Common myeloid progenitor, CD34-positive (primary cell): ENCODE measurements at regions not wholly inside any gene's neighbourhood (a gene's known extent, or its start where the extent isn't known, plus 50 kb on each side); places are given as distances from the start of the nearest gene placed in this dataset.

Experiments
- CTCF ChIA-PET: fragments of 350-600 bp; sonication (Branson Sonifier 250); formaldehyde crosslinking; loops from one replicate; lab custom pipeline; 2021; ENCODE audit warnings: antibody characterized with exemption; lab: Charles Lee
- POLR2A ChIA-PET: fragments of 350-600 bp; sonication (Branson Sonifier 250); formaldehyde crosslinking; loops from one replicate; lab custom pipeline; 2021; ENCODE audit warnings: antibody characterized with exemption; lab: Charles Lee
- DNase-seq, 3 donors: peaks; one replicate each; pipeline versions ENCODE4 v3.0.0 to v3.0.0-alpha.2; 2013
- H3K27ac ChIP-seq, 2 experiments: 1 replicate in 1 of 2; 2 replicates in 1 of 2; pipeline ENCODE4 v1.7.0; 2013; ENCODE audit warnings: inconsistent platforms in 2 of 2, low read length in 2 of 2, mild to moderate bottlenecking in 2 of 2, low read depth in 1 of 2, moderate library complexity in 1 of 2; ENCODE audit not compliant: severe bottlenecking in 2 of 2, insufficient read depth in 1 of 2, poor library complexity in 1 of 2
- H3K27me3 ChIP-seq, 5 experiments: replicated peaks in 2 of 5; 1 replicate in 3 of 5; 2 replicates in 2 of 5; pipeline versions ENCODE4 v1.6.1 to v1.7.0; 2013; ENCODE audit warnings: low read length in 4 of 5, mild to moderate bottlenecking in 2 of 5, moderate library complexity in 2 of 5, inconsistent platforms in 1 of 5; ENCODE audit not compliant: insufficient read depth in 5 of 5, control insufficient read depth in 4 of 5
- H3K36me3 ChIP-seq, 4 experiments: 1 replicate in 2 of 4; 2 replicates in 2 of 4; pipeline versions ENCODE4 v1.6.1 to v1.7.0; 2013; ENCODE audit warnings: low read length in 3 of 4, control low read depth in 1 of 4, mild to moderate bottlenecking in 1 of 4; ENCODE audit not compliant: control insufficient read depth in 4 of 4, insufficient read depth in 4 of 4
- H3K4me1 ChIP-seq, 4 experiments: 1 replicate in 3 of 4; 2 replicates in 1 of 4; pipeline versions ENCODE4 v1.6.1 to v1.7.1; 2013; ENCODE audit warnings: low read length in 3 of 4, mild to moderate bottlenecking in 3 of 4, control low read depth in 1 of 4, inconsistent platforms in 1 of 4, moderate library complexity in 1 of 4; ENCODE audit not compliant: control insufficient read depth in 4 of 4, insufficient read depth in 4 of 4; ENCODE audit errors: control extremely low read depth in 1 of 4
- H3K4me3 ChIP-seq, 7 experiments: 1 replicate in 4 of 7; 2 replicates in 3 of 7; pipeline versions ENCODE4 v1.5.1 to v1.7.0; 2013; ENCODE audit warnings: mild to moderate bottlenecking in 7 of 7, low read length in 6 of 7, moderate library complexity in 6 of 7, inconsistent platforms in 2 of 7, low read depth in 2 of 7, control low read depth in 1 of 7; ENCODE audit not compliant: insufficient read depth in 4 of 7, control insufficient read depth in 1 of 7; ENCODE audit errors: extremely low read depth in 1 of 7
- H3K9me3 ChIP-seq, 5 experiments: 1 replicate in 4 of 5; 2 replicates in 1 of 5; pipeline versions ENCODE4 v1.6.1 to v1.7.1; 2013; ENCODE audit warnings: low read length in 4 of 5, mild to moderate bottlenecking in 2 of 5, inconsistent platforms in 1 of 5, low read depth in 1 of 5, moderate library complexity in 1 of 5; ENCODE audit not compliant: control insufficient read depth in 4 of 5, insufficient read depth in 2 of 5; ENCODE audit errors: control extremely low read depth in 1 of 5
- WGBS: methylation state at CpG from one replicate; pipeline ENCODE4 v1.1.5; 2013; ENCODE audit not compliant: insufficient coverage; 5-methylcytosine and 5-hydroxymethylcytosine counted together

GRCh38 chr6:43943099-43943766 is 173.2 kb downstream of the VEGFA start:
- CTCF ChIA-PET, result interaction anchor here (1.4 to 6.1 kb wide), 3 partner anchors 9 to 219 kb away, joined by 4 to 51 read pairs (median 6); no protein-coding TSS in a partner anchor

GRCh38 chr6:43942616-43943015 is 172.6 kb downstream of the VEGFA start:
- Histone ChIP-seq H3K9me3 (peaks cover 0 to 18% (median 9%) of the 10 kb centered on the region in 5 experiments), H3K4me1 (peaks cover 0 to 13% (median 11%) of the 10 kb centered on the region in 4 experiments), H3K27ac (no peak overlapping the region), H3K4me3 (no peak overlapping the region), H3K27me3 (peaks cover 0 to 3% (median 0%) of the 10 kb centered on the region in 5 experiments), H3K36me3 (no peaks in the 10 kb centered on the region)
- DNase-seq, result no peak
- CTCF ChIA-PET, result interaction anchor here (1.3 to 6.1 kb wide), 4 partner anchors 9 to 272 kb away, joined by 3 to 51 read pairs (median 5); no protein-coding TSS in a partner anchor
- WGBS, result 94% methylated on average over 3 of the region's 3 CpGs
- POLR2A ChIA-PET, result interaction anchor here (0.6 kb wide), 1 partner anchor 22 kb away, joined by 3 read pairs; no protein-coding TSS in a partner anchor

More at GRCh38 chr6:43943099-43943766, 173.2 kb downstream of the VEGFA start:
- peaks cover 0 to 13% (median 11%) of the 10 kb centered on the region in 4 experiments for H3K4me1 ChIP-seq
- H3K27me3 ChIP-seq, result peaks cover 0 to 3% (median 0%) of the 10 kb centered on the region in 5 experiments
- no peaks in the 10 kb centered on the region for H3K36me3 ChIP-seq
- H3K4me3 ChIP-seq, result no peak overlapping the region
- no peak for DNase-seq
- POLR2A ChIA-PET, result interaction anchor here (0.6 kb wide), 1 partner anchor 21 kb away, joined by 3 read pairs; no protein-coding TSS in a partner anchor
- 100% methylated on average over 3 of the region's 5 CpGs for WGBS
- no peak overlapping the region for H3K27ac ChIP-seq
- peaks cover 0 to 18% (median 9%) of the 10 kb centered on the region in 5 experiments for H3K9me3 ChIP-seq

GRCh38 chr6:43942011-43942442 is 172.0 kb downstream of the VEGFA start:
- peaks cover 0 to 4% (median 0%) of the 10 kb centered on the region in 5 experiments for H3K27me3 ChIP-seq
- no peak for DNase-seq
- H3K9me3 ChIP-seq, result peaks cover 0 to 18% (median 9%) of the 10 kb centered on the region in 5 experiments
- peaks cover 0 to 13% (median 11%) of the 10 kb centered on the region in 4 experiments for H3K4me1 ChIP-seq
- CTCF ChIA-PET, result interaction anchor here (1.3 to 6.1 kb wide), 3 partner anchors 10 to 271 kb away, joined by 3 to 51 read pairs (median 4); no protein-coding TSS in a partner anchor
- H3K36me3 ChIP-seq, result no peaks in the 10 kb centered on the region
- WGBS, result 97% methylated on average over 4 of the region's 5 CpGs
- H3K27ac ChIP-seq, result no peak overlapping the region
- H3K4me3 ChIP-seq, result no peak overlapping the region
- POLR2A ChIA-PET, result no interaction called here

- WGBS, result 95% methylated on average over 5 of the region's 5 CpGs
- H3K36me3 ChIP-seq, result no peaks in the 10 kb centered on the region
- H3K27me3 ChIP-seq, result peaks cover 0 to 4% (median 0%) of the 10 kb centered on the region in 5 experiments
- peaks cover 0 to 13% (median 11%) of the 10 kb centered on the region in 4 experiments for H3K4me1 ChIP-seq
- H3K4me3 ChIP-seq, result no peak overlapping the region
- CTCF ChIA-PET, result interaction anchor here (1.2 to 6.1 kb wide), 4 partner anchors 11 to 270 kb away, joined by 3 to 51 read pairs (median 4); no protein-coding TSS in a partner anchor
- POLR2A ChIA-PET, result no interaction called here
- H3K9me3 ChIP-seq, result peaks cover 0 to 16% (median 9%) of the 10 kb centered on the region in 5 experiments
- DNase-seq, result no peak
- H3K27ac ChIP-seq, result no peak overlapping the region
Measured at GRCh38 chr6:43941174-43941573, 171.2 kb downstream of the VEGFA start.

GRCh38 chr6:43940393-43941087 is 170.5 kb downstream of the VEGFA start:
- Histone ChIP-seq H3K4me3 (no peak overlapping the region), H3K4me1 (peaks cover 0 to 13% (median 11%) of the 10 kb centered on the region in 4 experiments), H3K36me3 (no peaks in the 10 kb centered on the region), H3K27ac (no peak overlapping the region), H3K27me3 (peaks cover 0 to 4% (median 0%) of the 10 kb centered on the region in 5 experiments), H3K9me3 (peaks cover 0 to 10% (median 5%) of the 10 kb centered on the region in 5 experiments)
- POLR2A ChIA-PET, result no interaction called here
- CTCF ChIA-PET, result interaction anchor here (0.9 to 6.1 kb wide), 6 partner anchors 12 to 170 kb away, joined by 3 to 51 read pairs (median 4); partner anchors contain the start of gene VEGFA
- 94% methylated on average over 5 of the region's 10 CpGs for WGBS
- DNase-seq, result no peak

GRCh38 chr6:43940071-43940392 is 170.0 kb downstream of the VEGFA start:
- POLR2A ChIA-PET, result interaction anchor here (1.0 kb wide), 1 partner anchor 10 kb away, joined by 3 read pairs; no protein-coding TSS in a partner anchor
- 100% methylated on average over 2 of the region's 2 CpGs for WGBS
- no peak overlapping the region for H3K4me3 ChIP-seq
- no peak overlapping the region for H3K27ac ChIP-seq
- peaks cover 0 to 5% (median 3%) of the 10 kb centered on the region in 5 experiments for H3K9me3 ChIP-seq
- DNase-seq, result no peak
- CTCF ChIA-PET, result interaction anchor here (0.9 to 6.1 kb wide), 6 partner anchors 12 to 170 kb away, joined by 3 to 51 read pairs (median 4); partner anchors contain the start of gene VEGFA
- H3K27me3 ChIP-seq, result peaks cover 0 to 4% (median 0%) of the 10 kb centered on the region in 5 experiments
- H3K36me3 ChIP-seq, result no peaks in the 10 kb centered on the region
- peaks cover 0 to 13% (median 11%) of the 10 kb centered on the region in 4 experiments for H3K4me1 ChIP-seq
